HL-60 (cell line): ENCODE measurements at regions not wholly inside any gene's neighbourhood (a gene's known extent, or its start where the extent isn't known, plus 50 kb on each side); places are given as distances from the start of the nearest gene placed in this dataset.
A peak's percentile ranks its signal among the peaks of the same experiment; 100 is the strongest.
"Not testable (repeated sequence)": the region's sequence is repeated elsewhere in the genome, so short reads cannot be mapped to it uniquely, and the experiment has no call there.

ENCODE experiments used
- CTCF ChIP-seq: IDR thresholded peaks from one replicate; pipeline ENCODE4 v1.5.1; 2011; ENCODE audit warnings: low read length, control low read depth, inconsistent platforms; ENCODE audit not compliant: insufficient read depth
- POLR2AphosphoS5 ChIP-seq: IDR thresholded peaks from 2 replicates; pipeline ENCODE4 v1.6.1; 2012; ENCODE audit warnings: low read depth
- REST ChIP-seq: IDR thresholded peaks from 2 replicates; pipeline ENCODE4 v1.6.1; 2012; ENCODE audit warnings: low read depth; ENCODE audit not compliant: insufficient replicate concordance

- peak; percentile 57 for TF ChIP-seq CTCF
- TF ChIP-seq POLR2AphosphoS5, REST: not testable (repeated sequence)
Measured at GRCh38 chr15:77875066-77875721, 202.3 kb downstream of the TBC1D2B start.
